Stomach (tissue), 8 donors: ENCODE measurements at regions not wholly inside any gene's neighbourhood (a gene's known extent, or its start where the extent isn't known, plus 50 kb on each side); places are given as distances from the start of the nearest gene placed in this dataset.

ENCODE experiments used
- DNase-seq, 2 donors: peaks; one replicate each; pipeline versions ENCODE4 v3.0.0 to v3.0.0-alpha.2; 2013 to 2019
- H3K27ac ChIP-seq, 5 donors: fragments of 200-600 bp in 4 of 5; sonication (generic) in 4 of 5; one replicate each; pipeline ENCODE4 v1.5.1; 2013 to 2019; ENCODE audit warnings: mild to moderate bottlenecking in 1 of 5, moderate library complexity in 1 of 5
- H3K27me3 ChIP-seq, 3 donors: fragments of 200-600 bp; sonication (generic); one replicate each; pipeline ENCODE4 v1.5.1; 2017 to 2019; ENCODE audit warnings: mixed run types in 1 of 3
- H3K36me3 ChIP-seq, 4 donors: fragments of 200-600 bp; sonication (generic); 1 replicate in 3 of 4; 2 replicates in 1 of 4; pipeline ENCODE4 v1.5.1; 2016 to 2019
- H3K4me1 ChIP-seq, 4 donors: fragments of 200-600 bp; sonication (generic); one replicate each; pipeline ENCODE4 v1.5.1; 2016 to 2019
- H3K4me3 ChIP-seq, 4 donors: fragments of 200-600 bp; sonication (generic) in 3 of 4; one replicate each; pipeline ENCODE4 v1.5.1; 2016 to 2019; ENCODE audit warnings: mild to moderate bottlenecking in 1 of 4
- H3K9me3 ChIP-seq, 4 donors: fragments of 200-600 bp; sonication (generic); one replicate each; pipeline ENCODE4 v1.5.1; 2016 to 2019
- CTCF ChIP-seq, 7 experiments: fragments of 450-650 bp in 4 of 7; fragments of 200-600 bp in 3 of 7; sonication (generic) in 3 of 7; IDR thresholded peaks; one replicate each; pipeline ENCODE4 v1.5.1; 2016 to 2019; ENCODE audit warnings: antibody characterized with exemption in 7 of 7, control low read depth in 2 of 7, mild to moderate bottlenecking in 1 of 7
- EP300 ChIP-seq: sonication (generic); formaldehyde crosslinking; IDR thresholded peaks from one replicate; pipeline ENCODE4 v1.6.1; 2017; ENCODE audit warnings: antibody characterized with exemption
- POLR2A ChIP-seq, 4 donors: fragments of 450-650 bp; IDR thresholded peaks; one replicate each; pipeline ENCODE4 v1.6.1; 2016; ENCODE audit warnings: antibody characterized with exemption in 4 of 4, control low read depth in 2 of 4, mild to moderate bottlenecking in 1 of 4, moderate library complexity in 1 of 4
- POLR2AphosphoS5 ChIP-seq, 3 donors: sonication (generic); formaldehyde crosslinking; IDR thresholded peaks; one replicate each; pipeline ENCODE4 v1.6.1; 2016; ENCODE audit warnings: antibody characterized with exemption in 3 of 3
- WGBS, 5 donors: extraction: QIAGEN DNeasy Blood & Tissue Kit in 3 of 5; methylation state at CpG; one replicate each; pipeline versions ENCODE4 v1.1.5 to v1.1.7; 2013 to 2018; 5-methylcytosine and 5-hydroxymethylcytosine counted together
- intact Hi-C: fragments of 100-400 bp; cut with DNase I; formaldehyde crosslinking; loops from one replicate; pipeline ENCODE4 v1.15.1; 2023; ENCODE audit warnings: low total_unique reads
- donor health status: healthy with polysubstance abuse.
- donor health status: Bipolar disorder and iron deficiency.
- donor health status: healthy.

- Histone ChIP-seq H3K27ac (no peak overlapping the region), H3K36me3 (no peaks in the 10 kb centered on the region), H3K4me3 (no peak overlapping the region), H3K27me3 (no peaks in the 10 kb centered on the region), H3K4me1 (peaks cover 0 to 10% (median 7%) of the 10 kb centered on the region in 4 donors), H3K9me3 (no peaks in the 10 kb centered on the region)
- intact Hi-C loops = no loop called here
- no peak for DNase-seq
- WGBS, 5 donors = 75 to 82% (median 79%) methylated on average over 12 of the region's 12 CpGs
- TF ChIP-seq POLR2A (IDR thresholded peaks at IDR 0.05) = no peak
- no peak for TF ChIP-seq POLR2AphosphoS5 (IDR thresholded peaks at IDR 0.05)
- TF ChIP-seq EP300 = no peak
- TF ChIP-seq CTCF (IDR thresholded peaks at IDR 0.05) = no peak
Measured at GRCh38 chr2:64880193-64880951, 108.8 kb upstream of the SLC1A4 start.

- TF ChIP-seq EP300 (no peak), POLR2AphosphoS5 (IDR thresholded peaks at IDR 0.05) (no peak), POLR2A (IDR thresholded peaks at IDR 0.05) (no peak), CTCF (IDR thresholded peaks at IDR 0.05) (no peak)
- H3K27me3 ChIP-seq = no peaks in the 10 kb centered on the region
- DNase-seq = no peak
- no peaks in the 10 kb centered on the region for H3K36me3 ChIP-seq
- peaks cover 0 to 10% (median 6%) of the 10 kb centered on the region in 4 donors for H3K4me1 ChIP-seq
- intact Hi-C loops = no loop called here
- H3K27ac ChIP-seq = no peak overlapping the region
- no peaks in the 10 kb centered on the region for H3K9me3 ChIP-seq
- WGBS, 5 donors = 76 to 89% (median 86%) methylated on average over 6 of the region's 6 CpGs
- no peak overlapping the region for H3K4me3 ChIP-seq
Measured at GRCh38 chr2:64881037-64881492, 108.1 kb upstream of the SLC1A4 start.

GRCh38 chr2:64887565-64887964 lies 101.6 kb upstream of the SLC1A4 start:
- H3K4me1 ChIP-seq = no peaks in the 10 kb centered on the region
- H3K27ac ChIP-seq = no peak overlapping the region
- H3K36me3 ChIP-seq = no peaks in the 10 kb centered on the region
- TF ChIP-seq POLR2AphosphoS5 (IDR thresholded peaks at IDR 0.05) (no peak), EP300 (no peak), CTCF (IDR thresholded peaks at IDR 0.05) (no peak), POLR2A (IDR thresholded peaks at IDR 0.05) (no peak)
- no peak overlapping the region for H3K4me3 ChIP-seq
- WGBS, 5 donors = 84 to 95% (median 92%) methylated on average over 5 of the region's 5 CpGs
- peaks cover 0 to 9% (median 0%) of the 10 kb centered on the region in 3 donors for H3K27me3 ChIP-seq
- peaks cover 0 to 13% (median 3%) of the 10 kb centered on the region in 4 donors for H3K9me3 ChIP-seq
- no peak for DNase-seq
- intact Hi-C loops = no loop called here

- WGBS, 5 donors = 67 to 73% (median 68%) methylated on average over 11 of the region's 11 CpGs
- Histone ChIP-seq H3K27me3 (peaks cover 0 to 9% (median 0%) of the 10 kb centered on the region in 3 donors), H3K4me1 (no peaks in the 10 kb centered on the region), H3K9me3 (peaks cover 0 to 13% (median 3%) of the 10 kb centered on the region in 4 donors), H3K27ac (no peak overlapping the region), H3K4me3 (no peak overlapping the region), H3K36me3 (no peaks in the 10 kb centered on the region)
- peak; percentile 5 to 45 for DNase-seq
- intact Hi-C loops = no loop called here
- no peak for TF ChIP-seq EP300
- TF ChIP-seq CTCF (IDR thresholded peaks at IDR 0.05) = no peak
- TF ChIP-seq POLR2AphosphoS5 (IDR thresholded peaks at IDR 0.05) = no peak
- TF ChIP-seq POLR2A (IDR thresholded peaks at IDR 0.05) = no peak
Measured at GRCh38 chr2:64888591-64889309, 100.4 kb upstream of the SLC1A4 start.
